ENCODE measurements at regions not wholly inside any gene's neighbourhood (a gene's known extent, or its start where the extent isn't known, plus 50 kb on each side); places are given as distances from the start of the nearest gene placed in this dataset.

DNA sequence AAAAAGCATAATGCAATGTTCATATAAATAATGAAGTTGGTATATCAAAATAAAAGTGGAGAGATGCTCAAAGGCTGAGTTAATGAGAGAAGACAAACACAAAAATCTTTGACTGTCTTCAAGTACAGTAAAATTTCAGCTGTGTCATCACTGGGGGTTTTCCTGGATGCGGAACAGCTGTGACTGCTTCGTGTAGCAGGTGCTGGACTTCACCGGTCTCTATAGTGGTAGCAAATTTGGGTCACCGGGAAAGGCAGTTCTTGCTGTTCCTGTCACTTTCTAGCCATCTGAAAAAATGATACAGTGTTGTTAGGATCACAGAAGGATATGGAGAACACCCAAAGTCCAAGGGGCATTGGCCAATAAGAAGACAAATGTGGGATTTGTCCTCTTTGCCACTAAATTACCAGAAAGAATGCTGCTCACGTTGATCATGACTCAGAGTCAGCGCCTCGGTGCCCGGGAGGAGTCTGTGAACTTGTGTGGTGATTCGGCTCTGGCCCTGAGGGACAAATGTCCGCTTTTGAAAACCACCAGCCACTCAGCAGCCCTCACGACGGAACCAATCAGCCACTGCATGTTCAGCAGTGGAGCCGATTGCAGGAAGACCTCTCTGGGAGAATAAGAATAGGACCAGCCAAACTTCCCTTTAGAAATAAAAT, 230.1 kb upstream of the FAT1 start:
- H3K36me3 ChIP-seq (replicated peaks in 1 of 2; ENCODE audit: control insufficient read depth in 1 of 2, insufficient read depth in 2 of 2, low read length in 2 of 2), result no peaks in the 10 kb centered on the region
- H3K27ac ChIP-seq (ENCODE audit: extremely low read length, insufficient read depth, low read length), result no peak overlapping the region
- H3K4me2 ChIP-seq (ENCODE audit: low read depth, low read length), result peak overlapping the region; percentile 24; the same call in 1 of the 2 replicates
- intact Hi-C loops (cut with micrococcal nuclease; ENCODE audit: unreplicated experiment), result no loop called here
- no peak overlapping the region for H3K9ac ChIP-seq (ENCODE audit: insufficient read depth, low read depth, low read length)
- H3K27me3 ChIP-seq (ENCODE audit: control insufficient read depth in 1 of 2, insufficient read depth in 2 of 2, low read length in 2 of 2), result peaks cover 2 to 33% of the 10 kb centered on the region in 2 experiments; a peak in 2 of 5 replicates
- 29% methylated on average over 9 of the region's 13 CpGs for WGBS (ENCODE audit: low lambda C conversion rate)
- H2AFZ ChIP-seq (ENCODE audit: low read length), result no peak overlapping the region
- in situ Hi-C loops (cut with HindIII; ENCODE audit: extremely low pct_ligation_motif_present, low pct_unique_long_range_greater_than_20kb), result no loop called here
- peak; percentile 55; the same call in 1 of the 3 replicates for ATAC-seq
- CTCF ChIA-PET (ENCODE audit: low intra/inter-chr PET ratio, low total read pairs), result no interaction called here
- BruUV-seq (replicated peaks), result no TSS peak
- no peak for DNase-seq (ENCODE audit: low spot score)
- H3K9me3 ChIP-seq (ENCODE audit: low read length), result no peaks in the 10 kb centered on the region
- peak; percentile 31; the same call in 1 of the 2 replicates for TF ChIP-seq FOSL2 (CRISPR knock-in tag; IDR thresholded peaks at IDR 0.05)
- TF ChIP-seq, protein P1, sequence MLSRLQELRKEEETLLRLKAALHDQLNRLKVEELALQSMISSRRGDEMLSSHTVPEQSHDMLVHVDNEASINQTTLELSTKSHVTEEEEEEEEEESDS (CRISPR knock-in tag; IDR thresholded peaks at IDR 0.05; ENCODE audit: borderline replicate concordance), result no peak
- POLR2A ChIA-PET, result no interaction called here
- peaks cover 14% of the 10 kb centered on the region for H3K4me1 ChIP-seq (ENCODE audit: insufficient read depth, low read length)
- H3K4me3 ChIP-seq (replicated peaks in 1 of 3; ENCODE audit: insufficient read depth in 1 of 3, low read depth in 2 of 3, low read length in 3 of 3), result no peak overlapping the region
- H3K79me2 ChIP-seq (ENCODE audit: insufficient read depth, low read length), result no peaks in the 10 kb centered on the region
- no peaks in the 10 kb centered on the region for H4K20me1 ChIP-seq (ENCODE audit: insufficient read depth, low read length)
- FAIRE-seq, result no peak

DNA sequence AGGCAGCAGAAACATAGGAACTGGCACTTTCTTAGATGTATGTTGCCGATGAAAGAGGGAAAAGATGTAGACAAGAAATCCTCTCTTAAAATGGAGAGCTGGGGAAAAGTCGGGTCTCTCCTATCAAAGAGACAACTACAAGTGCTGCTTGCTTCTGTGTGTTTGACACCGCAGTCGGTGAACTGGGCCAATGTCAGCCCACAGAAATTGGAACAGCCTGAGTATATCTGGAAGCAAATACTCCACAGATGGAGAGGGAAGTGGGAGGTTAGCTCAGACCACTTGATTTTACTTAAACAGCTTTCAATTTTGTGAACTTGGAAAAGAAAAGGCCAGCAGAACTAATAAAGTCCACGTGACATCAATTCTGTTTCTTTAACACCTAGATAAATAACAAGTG, 230.9 kb upstream of the FAT1 start:
- ATAC-seq (no peak), DNase-seq (ENCODE audit: low spot score) (no peak), FAIRE-seq (no peak)
- no peak overlapping the region for H2AFZ ChIP-seq (ENCODE audit: low read length)
- H3K9ac ChIP-seq (ENCODE audit: insufficient read depth, low read depth, low read length), result no peak overlapping the region
- in situ Hi-C loops (cut with HindIII; ENCODE audit: extremely low pct_ligation_motif_present, low pct_unique_long_range_greater_than_20kb), result no loop called here
- peaks cover 2 to 35% of the 10 kb centered on the region in 2 experiments; a peak in 2 of 5 replicates for H3K27me3 ChIP-seq (ENCODE audit: control insufficient read depth in 1 of 2, insufficient read depth in 2 of 2, low read length in 2 of 2)
- H3K79me2 ChIP-seq (ENCODE audit: insufficient read depth, low read length), result no peaks in the 10 kb centered on the region
- POLR2A ChIA-PET, result no interaction called here
- no peaks in the 10 kb centered on the region for H3K36me3 ChIP-seq (replicated peaks in 1 of 2; ENCODE audit: control insufficient read depth in 1 of 2, insufficient read depth in 2 of 2, low read length in 2 of 2)
- TF ChIP-seq DR1 (CRISPR knock-in tag; IDR thresholded peaks at IDR 0.05), result no peak
- TF ChIP-seq ZNF33A (CRISPR knock-in tag; IDR thresholded peaks at IDR 0.05; ENCODE audit: borderline replicate concordance), result no peak
- no peak for TF ChIP-seq CCDC6 (CRISPR knock-in tag; IDR thresholded peaks at IDR 0.05)
- no peak for TF ChIP-seq ZNF781 (CRISPR knock-in tag; IDR thresholded peaks at IDR 0.05; ENCODE audit: borderline replicate concordance, not compliant biosample characterization)
- TF ChIP-seq ZNF567 (CRISPR knock-in tag; IDR thresholded peaks at IDR 0.05; ENCODE audit: borderline replicate concordance), result no peak
- TF ChIP-seq ATF7-NPFF (CRISPR knock-in tag; IDR thresholded peaks at IDR 0.05; ENCODE audit: low read depth), result no peak
- TF ChIP-seq ZFP37 (CRISPR knock-in tag; IDR thresholded peaks at IDR 0.05; ENCODE audit: borderline replicate concordance), result no peak
- no peak for TF ChIP-seq NFYC (CRISPR knock-in tag; IDR thresholded peaks at IDR 0.05)
- TF ChIP-seq HNRNPLL (IDR thresholded peaks at IDR 0.05; ENCODE audit: low read depth, low read length, poor library complexity, severe bottlenecking), result no peak
- TF ChIP-seq, protein P2, sequence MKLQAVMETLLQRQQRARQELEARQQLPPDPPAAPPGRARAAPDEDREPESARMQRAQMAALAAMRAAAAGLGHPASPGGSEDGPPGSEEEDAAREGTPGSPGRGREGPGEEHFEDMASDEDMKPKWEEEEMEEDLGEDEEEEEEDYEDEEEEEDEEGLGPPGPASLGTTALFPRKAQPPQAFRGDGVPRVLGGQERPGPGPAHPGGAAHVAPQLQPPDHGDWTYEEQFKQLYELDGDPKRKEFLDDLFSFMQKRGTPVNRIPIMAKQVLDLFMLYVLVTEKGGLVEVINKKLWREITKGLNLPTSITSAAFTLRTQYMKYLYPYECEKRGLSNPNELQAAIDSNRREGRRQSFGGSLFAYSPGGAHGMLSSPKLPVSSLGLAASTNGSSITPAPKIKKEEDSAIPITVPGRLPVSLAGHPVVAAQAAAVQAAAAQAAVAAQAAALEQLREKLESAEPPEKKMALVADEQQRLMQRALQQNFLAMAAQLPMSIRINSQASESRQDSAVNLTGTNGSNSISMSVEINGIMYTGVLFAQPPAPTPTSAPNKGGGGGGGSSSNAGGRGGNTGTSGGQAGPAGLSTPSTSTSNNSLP (IDR thresholded peaks at IDR 0.05; ENCODE audit: low read depth, low read length), result no peak
- TF ChIP-seq, protein P3, sequence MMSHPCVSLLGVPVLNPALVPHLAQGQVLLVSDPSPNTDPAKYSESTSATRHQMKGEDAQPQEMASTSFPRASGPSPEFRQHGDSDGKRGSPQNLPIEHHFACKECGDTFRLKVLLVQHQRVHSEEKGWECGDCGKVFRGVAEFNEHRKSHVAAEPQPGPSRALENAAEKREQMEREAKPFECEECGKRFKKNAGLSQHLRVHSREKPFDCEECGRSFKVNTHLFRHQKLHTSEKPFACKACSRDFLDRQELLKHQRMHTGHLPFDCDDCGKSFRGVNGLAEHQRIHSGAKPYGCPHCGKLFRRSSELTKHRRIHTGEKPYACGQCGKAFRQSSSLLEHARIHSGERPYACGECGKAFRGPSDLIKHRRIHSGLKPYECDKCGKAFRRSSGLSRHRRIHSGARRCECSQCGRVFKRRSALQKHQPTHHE (CRISPR knock-in tag; IDR thresholded peaks at IDR 0.05; ENCODE audit: borderline replicate concordance), result no peak
- TF ChIP-seq ZNF879 (CRISPR knock-in tag; IDR thresholded peaks at IDR 0.05), result no peak
- no peak overlapping the region for H3K4me3 ChIP-seq (replicated peaks in 1 of 3; ENCODE audit: insufficient read depth in 1 of 3, low read depth in 2 of 3, low read length in 3 of 3)
- CTCF ChIA-PET (ENCODE audit: low intra/inter-chr PET ratio, low total read pairs), result no interaction called here
- 34% methylated on average over 5 of the region's 5 CpGs for WGBS (ENCODE audit: low lambda C conversion rate)
- no peak overlapping the region for H3K27ac ChIP-seq (ENCODE audit: extremely low read length, insufficient read depth, low read length)
- H4K20me1 ChIP-seq (ENCODE audit: insufficient read depth, low read length), result no peaks in the 10 kb centered on the region
- no peaks in the 10 kb centered on the region for H3K9me3 ChIP-seq (ENCODE audit: low read length)
- no peak overlapping the region for H3K4me2 ChIP-seq (ENCODE audit: low read depth, low read length)
- BruUV-seq (replicated peaks), result no TSS peak
- peaks cover 9% of the 10 kb centered on the region for H3K4me1 ChIP-seq (ENCODE audit: insufficient read depth, low read length)
- intact Hi-C loops (cut with micrococcal nuclease; ENCODE audit: unreplicated experiment), result no loop called here
